Activated CD8-positive, alpha-beta memory T cell treated with anti-CD3 and anti-CD28 coated beads for 36 hours (primary cell): ENCODE measurements at regions not wholly inside any gene's neighbourhood (a gene's known extent, or its start where the extent isn't known, plus 50 kb on each side); places are given as distances from the start of the nearest gene placed in this dataset.

Experiments
- CTCF ChIA-PET: fragments of 350-600 bp; sonication (Branson Sonifier 250); formaldehyde crosslinking; loops from one replicate; lab custom pipeline; 2021; ENCODE audit warnings: antibody characterized with exemption; lab: Charles Lee
- POLR2A ChIA-PET: fragments of 350-600 bp; sonication (Branson Sonifier 250); formaldehyde crosslinking; loops from one replicate; lab custom pipeline; 2021; ENCODE audit warnings: antibody characterized with exemption; lab: Charles Lee

GRCh38 chr9:89926167-89926566 lies 321.4 kb downstream of the GADD45G start:
- ChIA-PET CTCF (interaction anchor here (3.2 kb wide), 1 partner anchor 328 kb away, joined by 9 read pairs; no protein-coding TSS in a partner anchor), POLR2A (no interaction called here)

- ChIA-PET CTCF (interaction anchor here (1.0 kb wide), 1 partner anchor 336 kb away, joined by 3 read pairs; no protein-coding TSS in a partner anchor), POLR2A (no interaction called here)
Observed at GRCh38 chr9:89926691-89927220, 321.9 kb downstream of the GADD45G start.

- POLR2A ChIA-PET = no interaction called here
- CTCF ChIA-PET = no interaction called here
Observed at GRCh38 chr9:89928106-89928505, 323.3 kb downstream of the GADD45G start.

- CTCF ChIA-PET = no interaction called here
- POLR2A ChIA-PET = no interaction called here
Observed at GRCh38 chr9:89928521-89929275, 323.9 kb downstream of the GADD45G start.

- ChIA-PET POLR2A (no interaction called here), CTCF (no interaction called here)
Observed at GRCh38 chr9:89929315-89929672, 324.5 kb downstream of the GADD45G start.

- ChIA-PET CTCF (no interaction called here), POLR2A (no interaction called here)
Observed at GRCh38 chr9:89929673-89930480, 325.1 kb downstream of the GADD45G start.

- CTCF ChIA-PET = no interaction called here
- POLR2A ChIA-PET = no interaction called here
Observed at GRCh38 chr9:89933578-89933977, 328.8 kb downstream of the GADD45G start.

- CTCF ChIA-PET = no interaction called here
Observed at GRCh38 chr9:89935115-89935514, 330.3 kb downstream of the GADD45G start.

GRCh38 chr9:89935801-89936200 lies 331.0 kb downstream of the GADD45G start:
- CTCF ChIA-PET = no interaction called here
- POLR2A ChIA-PET = no interaction called here

More at GRCh38 chr9:89935115-89935514, 330.3 kb downstream of the GADD45G start:
- POLR2A ChIA-PET = no interaction called here

- CTCF ChIA-PET = no interaction called here
- POLR2A ChIA-PET = no interaction called here
Observed at GRCh38 chr9:89937051-89937450, 332.2 kb downstream of the GADD45G start.

- CTCF ChIA-PET = no interaction called here
- POLR2A ChIA-PET = no interaction called here
Observed at GRCh38 chr9:89939181-89939580, 334.4 kb downstream of the GADD45G start.

GRCh38 chr9:89939626-89940292 lies 334.9 kb downstream of the GADD45G start:
- ChIA-PET POLR2A (no interaction called here), CTCF (no interaction called here)

GRCh38 chr9:89940625-89941024 lies 335.8 kb downstream of the GADD45G start:
- ChIA-PET POLR2A (no interaction called here), CTCF (no interaction called here)

GRCh38 chr9:89941875-89942274 lies 337.1 kb downstream of the GADD45G start:
- ChIA-PET POLR2A (no interaction called here), CTCF (interaction anchor here (1.2 kb wide), 1 partner anchor 344 kb away, joined by 4 read pairs; no protein-coding TSS in a partner anchor)

GRCh38 chr9:89942643-89943042 lies 337.8 kb downstream of the GADD45G start:
- POLR2A ChIA-PET = no interaction called here

GRCh38 chr9:89943309-89943708 lies 338.5 kb downstream of the GADD45G start:
- ChIA-PET POLR2A (no interaction called here), CTCF (no interaction called here)

More at GRCh38 chr9:89942643-89943042, 337.8 kb downstream of the GADD45G start:
- CTCF ChIA-PET = no interaction called here

GRCh38 chr9:89943728-89944127 lies 338.9 kb downstream of the GADD45G start:
- ChIA-PET POLR2A (no interaction called here), CTCF (interaction anchor here (0.7 kb wide), 1 partner anchor 19 kb away, joined by 3 read pairs; no protein-coding TSS in a partner anchor)

GRCh38 chr9:89945133-89945532 lies 340.3 kb downstream of the GADD45G start:
- ChIA-PET CTCF (no interaction called here), POLR2A (no interaction called here)

GRCh38 chr9:89946741-89947140 lies 341.9 kb downstream of the GADD45G start:
- ChIA-PET POLR2A (no interaction called here), CTCF (interaction anchor here (0.6 kb wide), 1 partner anchor 353 kb away, joined by 3 read pairs; no protein-coding TSS in a partner anchor)

GRCh38 chr9:89949111-89949510 lies 344.3 kb downstream of the GADD45G start:
- CTCF ChIA-PET = no interaction called here
- POLR2A ChIA-PET = no interaction called here
